ENCODE measurements at regions not wholly inside any gene's neighbourhood (a gene's known extent, or its start where the extent isn't known, plus 50 kb on each side); places are given as distances from the start of the nearest gene placed in this dataset.

DNA sequence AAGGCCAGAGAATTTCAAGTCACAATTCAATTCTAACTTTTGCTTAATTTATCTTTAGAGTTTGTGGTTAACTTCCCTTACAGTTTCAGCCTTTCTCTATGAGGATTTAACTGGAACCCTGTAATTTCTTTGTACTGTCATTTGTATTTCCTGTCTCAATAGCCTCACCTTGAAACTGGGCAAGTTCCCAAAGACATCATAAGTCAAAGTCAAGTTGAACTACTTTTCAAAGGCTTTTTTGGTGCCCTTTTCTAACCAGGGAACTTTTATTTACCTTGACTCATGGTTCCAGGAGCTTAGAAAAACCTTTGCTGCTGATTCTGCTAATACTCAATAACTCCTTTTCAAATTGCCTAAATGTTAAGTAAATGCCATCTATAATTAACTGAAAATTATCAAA is 200.8 kb upstream of the KRR1 start:
- H3K36me3 ChIP-seq (ENCODE audit: control insufficient read depth, insufficient read depth, low read length): no peaks in the 10 kb centered on the region
- POLR2A ChIA-PET: interaction anchor here (1.0 kb wide), 1 partner anchor 13 kb away, joined by 3 read pairs; no protein-coding TSS in a partner anchor
- H3K9me3 ChIP-seq (replicated peaks; ENCODE audit: control insufficient read depth, insufficient read depth, low read depth, low read length): no peaks in the 10 kb centered on the region
- CTCF ChIA-PET (ENCODE audit: low intra/inter-chr PET ratio): no interaction called here
- no peak overlapping the region for H2AFZ ChIP-seq (ENCODE audit: low read depth, low read length)
- H3K4me2 ChIP-seq (ENCODE audit: insufficient read depth, low read length): no peak overlapping the region
- BruUV-seq (replicated peaks): no TSS peak
- H4K20me1 ChIP-seq (replicated peaks; ENCODE audit: control insufficient read depth, insufficient read depth, low read length): no peaks in the 10 kb centered on the region
- FAIRE-seq (no peak), ATAC-seq (no peak), DNase-seq (ENCODE audit: extremely low read depth in 1 of 4, low spot score in 3 of 4) (no peak)
- no peaks in the 10 kb centered on the region for H3K79me2 ChIP-seq (ENCODE audit: control insufficient read depth, insufficient read depth, low read length)
- no peaks in the 10 kb centered on the region for H3K9me1 ChIP-seq (ENCODE audit: control insufficient read depth, insufficient read depth, low read length)
- no peak overlapping the region for H3K27ac ChIP-seq (ENCODE audit: extremely low read depth, low read depth, low read length)
- H3K9ac ChIP-seq (ENCODE audit: insufficient read depth in 1 of 2, low read depth in 2 of 2, low read length in 2 of 2): no peak overlapping the region
- H3K27me3 ChIP-seq (ENCODE audit: control insufficient read depth in 2 of 2, insufficient read depth in 2 of 2, low read length in 2 of 2): no peaks in the 10 kb centered on the region
- in situ Hi-C loops (cut with MboI) (no loop called here), intact Hi-C loops (cut with micrococcal nuclease) (no loop called here)
- H3K4me3 ChIP-seq: no peak overlapping the region
- peaks cover 0 to 5% of the 10 kb centered on the region in 2 experiments; a peak in 2 of 5 replicates for H3K4me1 ChIP-seq (replicated peaks in 1 of 2; ENCODE audit: control insufficient read depth in 2 of 2, insufficient read depth in 2 of 2, low read length in 2 of 2)
- TF ChIP-seq IRF2 (CRISPR knock-in tag; IDR thresholded peaks at IDR 0.05) (no peak), KDM2B (CRISPR knock-in tag; IDR thresholded peaks at IDR 0.05) (no peak), EZH2 (IDR thresholded peaks at IDR 0.05; ENCODE audit: borderline replicate concordance, low read depth, low read length) (no peak), POLR2AphosphoS5 (IDR thresholded peaks at IDR 0.05; ENCODE audit: control insufficient read depth, insufficient read depth, low read depth, low read length) (no peak), CC2D1A (IDR thresholded peaks at IDR 0.05) (no peak), CBX5 (IDR thresholded peaks at IDR 0.05; ENCODE audit: borderline replicate concordance, low read depth) (no peak), BCL6 (CRISPR knock-in tag; IDR thresholded peaks at IDR 0.05) (no peak), ZNF436 (CRISPR knock-in tag; IDR thresholded peaks at IDR 0.05) (no peak)
- TF ChIP-seq, protein P1, sequence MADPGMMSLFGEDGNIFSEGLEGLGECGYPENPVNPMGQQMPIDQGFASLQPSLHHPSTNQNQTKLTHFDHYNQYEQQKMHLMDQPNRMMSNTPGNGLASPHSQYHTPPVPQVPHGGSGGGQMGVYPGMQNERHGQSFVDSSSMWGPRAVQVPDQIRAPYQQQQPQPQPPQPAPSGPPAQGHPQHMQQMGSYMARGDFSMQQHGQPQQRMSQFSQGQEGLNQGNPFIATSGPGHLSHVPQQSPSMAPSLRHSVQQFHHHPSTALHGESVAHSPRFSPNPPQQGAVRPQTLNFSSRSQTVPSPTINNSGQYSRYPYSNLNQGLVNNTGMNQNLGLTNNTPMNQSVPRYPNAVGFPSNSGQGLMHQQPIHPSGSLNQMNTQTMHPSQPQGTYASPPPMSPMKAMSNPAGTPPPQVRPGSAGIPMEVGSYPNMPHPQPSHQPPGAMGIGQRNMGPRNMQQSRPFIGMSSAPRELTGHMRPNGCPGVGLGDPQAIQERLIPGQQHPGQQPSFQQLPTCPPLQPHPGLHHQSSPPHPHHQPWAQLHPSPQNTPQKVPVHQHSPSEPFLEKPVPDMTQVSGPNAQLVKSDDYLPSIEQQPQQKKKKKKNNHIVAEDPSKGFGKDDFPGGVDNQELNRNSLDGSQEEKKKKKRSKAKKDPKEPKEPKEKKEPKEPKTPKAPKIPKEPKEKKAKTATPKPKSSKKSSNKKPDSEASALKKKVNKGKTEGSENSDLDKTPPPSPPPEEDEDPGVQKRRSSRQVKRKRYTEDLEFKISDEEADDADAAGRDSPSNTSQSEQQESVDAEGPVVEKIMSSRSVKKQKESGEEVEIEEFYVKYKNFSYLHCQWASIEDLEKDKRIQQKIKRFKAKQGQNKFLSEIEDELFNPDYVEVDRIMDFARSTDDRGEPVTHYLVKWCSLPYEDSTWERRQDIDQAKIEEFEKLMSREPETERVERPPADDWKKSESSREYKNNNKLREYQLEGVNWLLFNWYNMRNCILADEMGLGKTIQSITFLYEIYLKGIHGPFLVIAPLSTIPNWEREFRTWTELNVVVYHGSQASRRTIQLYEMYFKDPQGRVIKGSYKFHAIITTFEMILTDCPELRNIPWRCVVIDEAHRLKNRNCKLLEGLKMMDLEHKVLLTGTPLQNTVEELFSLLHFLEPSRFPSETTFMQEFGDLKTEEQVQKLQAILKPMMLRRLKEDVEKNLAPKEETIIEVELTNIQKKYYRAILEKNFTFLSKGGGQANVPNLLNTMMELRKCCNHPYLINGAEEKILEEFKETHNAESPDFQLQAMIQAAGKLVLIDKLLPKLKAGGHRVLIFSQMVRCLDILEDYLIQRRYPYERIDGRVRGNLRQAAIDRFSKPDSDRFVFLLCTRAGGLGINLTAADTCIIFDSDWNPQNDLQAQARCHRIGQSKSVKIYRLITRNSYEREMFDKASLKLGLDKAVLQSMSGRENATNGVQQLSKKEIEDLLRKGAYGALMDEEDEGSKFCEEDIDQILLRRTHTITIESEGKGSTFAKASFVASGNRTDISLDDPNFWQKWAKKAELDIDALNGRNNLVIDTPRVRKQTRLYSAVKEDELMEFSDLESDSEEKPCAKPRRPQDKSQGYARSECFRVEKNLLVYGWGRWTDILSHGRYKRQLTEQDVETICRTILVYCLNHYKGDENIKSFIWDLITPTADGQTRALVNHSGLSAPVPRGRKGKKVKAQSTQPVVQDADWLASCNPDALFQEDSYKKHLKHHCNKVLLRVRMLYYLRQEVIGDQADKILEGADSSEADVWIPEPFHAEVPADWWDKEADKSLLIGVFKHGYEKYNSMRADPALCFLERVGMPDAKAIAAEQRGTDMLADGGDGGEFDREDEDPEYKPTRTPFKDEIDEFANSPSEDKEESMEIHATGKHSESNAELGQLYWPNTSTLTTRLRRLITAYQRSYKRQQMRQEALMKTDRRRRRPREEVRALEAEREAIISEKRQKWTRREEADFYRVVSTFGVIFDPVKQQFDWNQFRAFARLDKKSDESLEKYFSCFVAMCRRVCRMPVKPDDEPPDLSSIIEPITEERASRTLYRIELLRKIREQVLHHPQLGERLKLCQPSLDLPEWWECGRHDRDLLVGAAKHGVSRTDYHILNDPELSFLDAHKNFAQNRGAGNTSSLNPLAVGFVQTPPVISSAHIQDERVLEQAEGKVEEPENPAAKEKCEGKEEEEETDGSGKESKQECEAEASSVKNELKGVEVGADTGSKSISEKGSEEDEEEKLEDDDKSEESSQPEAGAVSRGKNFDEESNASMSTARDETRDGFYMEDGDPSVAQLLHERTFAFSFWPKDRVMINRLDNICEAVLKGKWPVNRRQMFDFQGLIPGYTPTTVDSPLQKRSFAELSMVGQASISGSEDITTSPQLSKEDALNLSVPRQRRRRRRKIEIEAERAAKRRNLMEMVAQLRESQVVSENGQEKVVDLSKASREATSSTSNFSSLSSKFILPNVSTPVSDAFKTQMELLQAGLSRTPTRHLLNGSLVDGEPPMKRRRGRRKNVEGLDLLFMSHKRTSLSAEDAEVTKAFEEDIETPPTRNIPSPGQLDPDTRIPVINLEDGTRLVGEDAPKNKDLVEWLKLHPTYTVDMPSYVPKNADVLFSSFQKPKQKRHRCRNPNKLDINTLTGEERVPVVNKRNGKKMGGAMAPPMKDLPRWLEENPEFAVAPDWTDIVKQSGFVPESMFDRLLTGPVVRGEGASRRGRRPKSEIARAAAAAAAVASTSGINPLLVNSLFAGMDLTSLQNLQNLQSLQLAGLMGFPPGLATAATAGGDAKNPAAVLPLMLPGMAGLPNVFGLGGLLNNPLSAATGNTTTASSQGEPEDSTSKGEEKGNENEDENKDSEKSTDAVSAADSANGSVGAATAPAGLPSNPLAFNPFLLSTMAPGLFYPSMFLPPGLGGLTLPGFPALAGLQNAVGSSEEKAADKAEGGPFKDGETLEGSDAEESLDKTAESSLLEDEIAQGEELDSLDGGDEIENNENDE (IDR thresholded peaks at IDR 0.05; ENCODE audit: low read depth, low read length): no peak
